ENCODE measurements at regions not wholly inside any gene's neighbourhood (a gene's known extent, or its start where the extent isn't known, plus 50 kb on each side); places are given as distances from the start of the nearest gene placed in this dataset.

GRCh38 chr20:50431066-50431450 is 79.1 kb upstream of the PTPN1 start:
- Mint-ChIP-seq H3K27ac (no peak overlapping the region), H3K36me3 (no peaks in the 10 kb centered on the region), H3K9me3 (no peaks in the 10 kb centered on the region), H3K4me1 (no peaks in the 10 kb centered on the region), H3K4me3 (no peak overlapping the region), H3K27me3 (peaks cover 6 to 15% of the 10 kb centered on the region in 2 donors)
- Histone ChIP-seq H3K4me1 (ENCODE audit: insufficient read depth, low read length) (peaks cover 3% of the 10 kb centered on the region), H3K4me3 (ENCODE audit: low read length) (no peak overlapping the region), H3K27ac (ENCODE audit: low read depth, low read length) (no peak overlapping the region), H3K9me3 (ENCODE audit: low read length) (no peaks in the 10 kb centered on the region), H3K27me3 (ENCODE audit: insufficient read depth, low read length, poor library complexity, severe bottlenecking) (no peaks in the 10 kb centered on the region), H3K36me3 (ENCODE audit: insufficient read depth, low read length) (no peaks in the 10 kb centered on the region)
- POLR2A ChIA-PET: no interaction called here
- CTCF ChIA-PET: no interaction called here
- DNase-seq: no peak

GRCh38 chr20:50433001-50433761 is 77.0 kb upstream of the PTPN1 start:
- H3K4me1 Mint-ChIP-seq: no peaks in the 10 kb centered on the region
- peak overlapping the region; percentile 38 for H3K27ac ChIP-seq (ENCODE audit: low read depth, low read length)
- no peak overlapping the region for H3K4me3 Mint-ChIP-seq
- peak overlapping the region in 2 of 8 donors; percentile 3 to 55 for H3K27ac Mint-ChIP-seq
- H3K36me3 Mint-ChIP-seq: no peaks in the 10 kb centered on the region
- H3K36me3 ChIP-seq (ENCODE audit: insufficient read depth, low read length): no peaks in the 10 kb centered on the region
- no peak overlapping the region for H3K4me3 ChIP-seq (ENCODE audit: low read length)
- ChIA-PET POLR2A (no interaction called here), CTCF (no interaction called here)
- no peak for DNase-seq
- H3K27me3 Mint-ChIP-seq: peaks cover 6 to 15% of the 10 kb centered on the region in 2 donors
- no peaks in the 10 kb centered on the region for H3K27me3 ChIP-seq (ENCODE audit: insufficient read depth, low read length, poor library complexity, severe bottlenecking)
- H3K4me1 ChIP-seq (ENCODE audit: insufficient read depth, low read length): no peaks in the 10 kb centered on the region
- H3K9me3 Mint-ChIP-seq: no peaks in the 10 kb centered on the region
- no peaks in the 10 kb centered on the region for H3K9me3 ChIP-seq (ENCODE audit: low read length)

GRCh38 chr20:50434321-50434652 is 75.9 kb upstream of the PTPN1 start:
- Mint-ChIP-seq H3K4me3 (no peak overlapping the region), H3K36me3 (no peaks in the 10 kb centered on the region), H3K27me3 (peaks cover 6 to 15% of the 10 kb centered on the region in 2 donors), H3K9me3 (no peaks in the 10 kb centered on the region), H3K4me1 (no peaks in the 10 kb centered on the region), H3K27ac (no peak overlapping the region)
- POLR2A ChIA-PET: no interaction called here
- DNase-seq: no peak
- Histone ChIP-seq H3K27ac (ENCODE audit: low read depth, low read length) (no peak overlapping the region), H3K27me3 (ENCODE audit: insufficient read depth, low read length, poor library complexity, severe bottlenecking) (no peaks in the 10 kb centered on the region), H3K4me3 (ENCODE audit: low read length) (no peak overlapping the region), H3K36me3 (ENCODE audit: insufficient read depth, low read length) (no peaks in the 10 kb centered on the region), H3K9me3 (ENCODE audit: low read length) (no peaks in the 10 kb centered on the region), H3K4me1 (ENCODE audit: insufficient read depth, low read length) (no peaks in the 10 kb centered on the region)
- CTCF ChIA-PET: no interaction called here

- no peak overlapping the region for H3K4me3 ChIP-seq (ENCODE audit: low read length)
- H3K36me3 ChIP-seq (ENCODE audit: insufficient read depth, low read length): no peaks in the 10 kb centered on the region
- H3K4me1 ChIP-seq (ENCODE audit: insufficient read depth, low read length): no peaks in the 10 kb centered on the region
- H3K4me3 Mint-ChIP-seq: no peak overlapping the region
- POLR2A ChIA-PET: no interaction called here
- no peaks in the 10 kb centered on the region for H3K9me3 ChIP-seq (ENCODE audit: low read length)
- H3K9me3 Mint-ChIP-seq: no peaks in the 10 kb centered on the region
- no peak overlapping the region for H3K27ac ChIP-seq (ENCODE audit: low read depth, low read length)
- CTCF ChIA-PET: no interaction called here
- H3K27ac Mint-ChIP-seq: no peak overlapping the region
- H3K27me3 Mint-ChIP-seq: peaks cover 9 to 15% of the 10 kb centered on the region in 2 donors
- DNase-seq: no peak
- no peaks in the 10 kb centered on the region for H3K27me3 ChIP-seq (ENCODE audit: insufficient read depth, low read length, poor library complexity, severe bottlenecking)
- H3K36me3 Mint-ChIP-seq: no peaks in the 10 kb centered on the region
- no peaks in the 10 kb centered on the region for H3K4me1 Mint-ChIP-seq
Observed at GRCh38 chr20:50434653-50435396, 75.4 kb upstream of the PTPN1 start.

- Mint-ChIP-seq H3K36me3 (no peaks in the 10 kb centered on the region), H3K4me1 (peaks cover 0 to under 1% (median under 1%) of the 10 kb centered on the region in 3 donors), H3K27ac (no peak overlapping the region), H3K9me3 (no peaks in the 10 kb centered on the region), H3K4me3 (no peak overlapping the region), H3K27me3 (peaks cover 8 to 15% of the 10 kb centered on the region in 2 donors)
- no peaks in the 10 kb centered on the region for H3K9me3 ChIP-seq (ENCODE audit: low read length)
- H3K4me3 ChIP-seq (ENCODE audit: low read length): no peak overlapping the region
- H3K27ac ChIP-seq (ENCODE audit: low read depth, low read length): no peak overlapping the region
- no peaks in the 10 kb centered on the region for H3K27me3 ChIP-seq (ENCODE audit: insufficient read depth, low read length, poor library complexity, severe bottlenecking)
- no peaks in the 10 kb centered on the region for H3K36me3 ChIP-seq (ENCODE audit: insufficient read depth, low read length)
- no peaks in the 10 kb centered on the region for H3K4me1 ChIP-seq (ENCODE audit: insufficient read depth, low read length)
- ChIA-PET CTCF (no interaction called here), POLR2A (no interaction called here)
- no peak for DNase-seq
Observed at GRCh38 chr20:50435397-50436051, 74.7 kb upstream of the PTPN1 start.

- DNase-seq: no peak
- Mint-ChIP-seq H3K27ac (no peak overlapping the region), H3K4me3 (no peak overlapping the region), H3K4me1 (peaks cover 6 to 7% (median 7%) of the 10 kb centered on the region in 3 donors), H3K9me3 (no peaks in the 10 kb centered on the region), H3K36me3 (no peaks in the 10 kb centered on the region), H3K27me3 (peaks cover 8 to 15% of the 10 kb centered on the region in 2 donors)
- Histone ChIP-seq H3K36me3 (ENCODE audit: insufficient read depth, low read length) (no peaks in the 10 kb centered on the region), H3K4me1 (ENCODE audit: insufficient read depth, low read length) (no peaks in the 10 kb centered on the region), H3K9me3 (ENCODE audit: low read length) (no peaks in the 10 kb centered on the region), H3K27ac (ENCODE audit: low read depth, low read length) (no peak overlapping the region), H3K4me3 (ENCODE audit: low read length) (no peak overlapping the region), H3K27me3 (ENCODE audit: insufficient read depth, low read length, poor library complexity, severe bottlenecking) (no peaks in the 10 kb centered on the region)
- CTCF ChIA-PET: no interaction called here
- POLR2A ChIA-PET: no interaction called here
Observed at GRCh38 chr20:50436052-50436656, 74.0 kb upstream of the PTPN1 start.

- H3K27ac ChIP-seq (ENCODE audit: low read depth, low read length): no peak overlapping the region
- ChIA-PET CTCF (no interaction called here), POLR2A (no interaction called here)
- no peaks in the 10 kb centered on the region for H3K36me3 ChIP-seq (ENCODE audit: insufficient read depth, low read length)
- peaks cover 8 to 11% of the 10 kb centered on the region in 2 donors for H3K27me3 Mint-ChIP-seq
- peak overlapping the region in 1 of 8 donors; percentile 68 for H3K27ac Mint-ChIP-seq
- H3K27me3 ChIP-seq (ENCODE audit: insufficient read depth, low read length, poor library complexity, severe bottlenecking): no peaks in the 10 kb centered on the region
- no peaks in the 10 kb centered on the region for H3K9me3 Mint-ChIP-seq
- no peak overlapping the region for H3K4me3 Mint-ChIP-seq
- peaks cover 7 to 11% (median 9%) of the 10 kb centered on the region in 3 donors for H3K4me1 Mint-ChIP-seq
- no peaks in the 10 kb centered on the region for H3K9me3 ChIP-seq (ENCODE audit: low read length)
- H3K4me1 ChIP-seq (ENCODE audit: insufficient read depth, low read length): no peaks in the 10 kb centered on the region
- H3K36me3 Mint-ChIP-seq: no peaks in the 10 kb centered on the region
- H3K4me3 ChIP-seq (ENCODE audit: low read length): no peak overlapping the region
- DNase-seq: no peak
Observed at GRCh38 chr20:50436696-50437095, 73.5 kb upstream of the PTPN1 start.

GRCh38 chr20:50438986-50439407 is 71.2 kb upstream of the PTPN1 start:
- H3K4me3 Mint-ChIP-seq: no peak overlapping the region
- H3K4me1 Mint-ChIP-seq: peaks cover 7 to 11% (median 9%) of the 10 kb centered on the region in 3 donors
- no peaks in the 10 kb centered on the region for H3K9me3 ChIP-seq (ENCODE audit: low read length)
- H3K4me3 ChIP-seq (ENCODE audit: low read length): no peak overlapping the region
- no peak for DNase-seq
- no peaks in the 10 kb centered on the region for H3K27me3 ChIP-seq (ENCODE audit: insufficient read depth, low read length, poor library complexity, severe bottlenecking)
- no peak overlapping the region for H3K27ac Mint-ChIP-seq
- H3K4me1 ChIP-seq (ENCODE audit: insufficient read depth, low read length): no peaks in the 10 kb centered on the region
- H3K36me3 ChIP-seq (ENCODE audit: insufficient read depth, low read length): no peaks in the 10 kb centered on the region
- CTCF ChIA-PET: no interaction called here
- no peaks in the 10 kb centered on the region for H3K36me3 Mint-ChIP-seq
- H3K27ac ChIP-seq (ENCODE audit: low read depth, low read length): no peak overlapping the region
- no peaks in the 10 kb centered on the region for H3K9me3 Mint-ChIP-seq
- POLR2A ChIA-PET: no interaction called here
- H3K27me3 Mint-ChIP-seq: peaks cover 4 to 5% of the 10 kb centered on the region in 2 donors
